IPS-15b (cell line): ENCODE measurements at regions not wholly inside any gene's neighbourhood (a gene's known extent, or its start where the extent isn't known, plus 50 kb on each side); places are given as distances from the start of the nearest gene placed in this dataset.

Experiments
- H3K27me3 ChIP-seq: one replicate; pipeline ENCODE4 v1.6.1; 2013; ENCODE audit warnings: low read length; ENCODE audit not compliant: control insufficient read depth, insufficient read depth
- H3K36me3 ChIP-seq: one replicate; pipeline ENCODE4 v1.6.1; 2013; ENCODE audit warnings: low read length; ENCODE audit not compliant: control insufficient read depth, insufficient read depth
- H3K4me1 ChIP-seq: one replicate; pipeline ENCODE4 v1.6.1; 2013; ENCODE audit warnings: mild to moderate bottlenecking, low read length; ENCODE audit not compliant: control insufficient read depth, insufficient read depth
- H3K4me3 ChIP-seq: one replicate; pipeline ENCODE4 v1.5.1; 2013; ENCODE audit warnings: low read depth, low read length
- H3K9ac ChIP-seq: one replicate; pipeline ENCODE4 v1.6.1; 2013; ENCODE audit warnings: low read depth, mild to moderate bottlenecking, low read length
- H3K9me3 ChIP-seq: one replicate; pipeline ENCODE4 v1.6.1; 2013; ENCODE audit warnings: mild to moderate bottlenecking, low read length; ENCODE audit not compliant: control insufficient read depth, insufficient read depth

DNA sequence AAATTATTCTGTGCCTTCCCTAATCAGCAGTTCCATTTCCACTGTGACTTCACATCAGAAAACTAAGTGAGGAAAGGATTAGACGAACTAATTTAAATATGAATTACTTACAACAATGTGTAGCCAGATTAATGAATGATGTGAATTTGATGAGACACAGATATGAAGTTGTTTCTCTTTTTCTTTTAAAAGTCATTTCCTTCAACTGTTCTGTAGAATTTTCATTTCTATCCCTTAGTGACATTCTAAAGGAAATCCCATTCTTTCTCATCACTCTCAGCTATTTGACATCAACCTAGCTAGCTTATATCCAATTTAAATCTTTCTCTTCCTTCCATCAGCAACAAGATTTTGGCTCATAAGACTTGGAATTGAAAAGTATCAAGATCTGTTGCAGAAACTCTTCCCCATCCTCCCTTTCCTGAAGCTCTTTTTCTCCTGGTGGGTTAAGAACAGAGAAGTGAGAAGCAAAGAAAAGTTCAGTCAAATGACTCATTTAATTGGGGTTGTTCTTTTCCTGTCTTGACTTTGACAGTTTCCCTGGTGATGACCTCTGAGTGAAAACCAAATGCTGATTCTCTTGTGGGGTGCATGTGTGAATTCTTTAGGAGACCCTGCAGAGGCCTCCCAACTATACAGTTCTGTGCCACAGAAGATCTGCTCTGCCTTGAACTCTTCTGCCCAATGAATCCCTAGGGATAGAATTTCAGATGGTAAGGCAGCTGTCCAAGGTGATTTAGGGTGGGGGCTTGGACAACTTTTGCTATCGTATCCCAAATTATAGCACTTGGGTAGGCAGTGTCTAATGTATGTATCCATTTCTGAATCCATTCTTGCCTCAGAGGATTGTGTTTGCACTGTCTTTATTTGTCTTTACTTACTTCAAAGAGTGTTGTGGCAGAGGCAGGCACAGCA lies 232.5 kb upstream of the GPRIN3 start:
- no peak overlapping the region for H3K4me3 ChIP-seq
- no peaks in the 10 kb centered on the region for H3K36me3 ChIP-seq
- H3K9ac ChIP-seq, result no peak overlapping the region
- no peaks in the 10 kb centered on the region for H3K9me3 ChIP-seq
- no peaks in the 10 kb centered on the region for H3K4me1 ChIP-seq
- H3K27me3 ChIP-seq, result no peaks in the 10 kb centered on the region

DNA sequence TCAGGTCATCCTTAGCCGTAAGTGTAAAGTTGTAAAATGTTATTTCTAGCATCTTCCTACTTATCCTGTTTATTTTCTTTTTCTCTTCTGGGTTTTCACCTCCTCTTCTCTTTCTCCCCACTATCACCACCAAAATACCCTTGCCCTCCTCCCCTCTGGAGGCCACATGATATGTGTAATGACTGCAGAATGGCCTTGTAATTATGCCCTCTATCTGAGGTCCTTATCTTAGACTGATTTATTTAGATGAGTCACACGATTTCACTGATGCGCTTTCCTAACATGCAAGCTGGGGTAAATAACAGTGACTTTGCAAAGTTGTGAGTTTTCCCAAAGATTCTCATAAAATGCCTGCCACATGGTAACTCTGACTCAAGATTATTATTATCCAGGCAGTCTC lies 231.8 kb upstream of the GPRIN3 start:
- no peaks in the 10 kb centered on the region for H3K36me3 ChIP-seq
- no peak overlapping the region for H3K4me3 ChIP-seq
- no peaks in the 10 kb centered on the region for H3K27me3 ChIP-seq
- H3K9ac ChIP-seq, result no peak overlapping the region
- H3K9me3 ChIP-seq, result no peaks in the 10 kb centered on the region
- H3K4me1 ChIP-seq, result no peaks in the 10 kb centered on the region

DNA sequence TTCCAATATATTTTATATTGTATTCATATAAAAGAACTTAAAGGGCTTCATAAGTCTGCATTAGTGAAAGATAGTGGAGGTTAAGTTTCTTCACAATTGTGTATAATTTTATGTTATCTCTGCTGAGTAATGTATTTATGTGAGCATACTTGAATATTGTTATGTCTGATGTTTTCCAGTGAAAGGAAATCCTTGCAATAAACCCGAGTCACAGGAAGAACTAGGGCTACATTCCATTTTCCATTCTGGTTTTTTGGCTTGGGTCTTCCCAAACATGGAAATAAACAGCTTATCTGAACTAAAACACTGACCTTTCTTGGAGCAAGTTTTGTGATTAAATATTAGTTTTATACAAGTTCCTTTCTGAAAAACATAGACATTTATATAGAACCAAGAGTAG lies 231.3 kb upstream of the GPRIN3 start:
- H3K9ac ChIP-seq, result no peak overlapping the region
- no peaks in the 10 kb centered on the region for H3K9me3 ChIP-seq
- H3K36me3 ChIP-seq, result no peaks in the 10 kb centered on the region
- H3K27me3 ChIP-seq, result no peaks in the 10 kb centered on the region
- no peak overlapping the region for H3K4me3 ChIP-seq
- H3K4me1 ChIP-seq, result no peaks in the 10 kb centered on the region

DNA sequence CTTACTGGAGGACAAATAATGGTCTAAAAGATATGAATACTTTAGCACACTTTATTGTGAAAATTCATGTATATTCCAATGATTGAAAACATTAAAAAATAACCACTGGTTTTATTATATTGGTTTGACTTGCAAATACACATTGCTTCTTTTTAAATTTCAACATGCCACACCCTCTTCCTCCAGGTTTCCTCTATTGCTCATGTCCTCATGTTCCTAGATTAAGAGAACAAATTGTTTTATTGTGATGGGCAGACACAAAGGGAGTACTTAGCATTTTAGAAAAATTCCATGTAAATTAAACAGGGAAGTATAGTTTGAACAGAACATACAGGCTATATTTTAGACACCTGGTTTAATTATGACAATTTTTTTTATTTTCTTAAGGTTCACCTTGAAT lies 230.6 kb upstream of the GPRIN3 start:
- no peaks in the 10 kb centered on the region for H3K9me3 ChIP-seq
- no peak overlapping the region for H3K9ac ChIP-seq
- H3K36me3 ChIP-seq, result no peaks in the 10 kb centered on the region
- H3K4me1 ChIP-seq, result no peaks in the 10 kb centered on the region
- H3K4me3 ChIP-seq, result no peak overlapping the region
- no peaks in the 10 kb centered on the region for H3K27me3 ChIP-seq

DNA sequence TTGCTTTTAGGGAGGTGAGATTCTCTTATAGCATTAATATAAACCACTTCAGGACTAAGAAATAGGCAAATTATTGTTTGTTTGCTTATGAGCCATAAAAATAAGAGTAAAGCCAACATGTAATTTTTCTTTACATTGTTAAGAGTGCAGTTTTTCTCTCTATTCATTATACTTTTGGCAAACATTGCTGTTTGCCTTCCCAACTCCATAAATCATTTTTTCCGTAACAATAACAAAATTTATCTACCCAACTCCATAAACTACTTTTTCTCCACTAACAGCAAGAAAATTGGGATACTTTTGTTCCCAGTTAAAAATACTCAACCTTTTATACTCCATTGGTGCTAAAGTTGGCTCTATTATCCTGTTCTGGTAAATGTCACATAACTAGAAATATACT lies 229.7 kb upstream of the GPRIN3 start:
- Histone ChIP-seq H3K36me3 (no peaks in the 10 kb centered on the region), H3K4me3 (no peak overlapping the region), H3K9me3 (no peaks in the 10 kb centered on the region), H3K9ac (no peak overlapping the region), H3K4me1 (no peaks in the 10 kb centered on the region), H3K27me3 (no peaks in the 10 kb centered on the region)

DNA sequence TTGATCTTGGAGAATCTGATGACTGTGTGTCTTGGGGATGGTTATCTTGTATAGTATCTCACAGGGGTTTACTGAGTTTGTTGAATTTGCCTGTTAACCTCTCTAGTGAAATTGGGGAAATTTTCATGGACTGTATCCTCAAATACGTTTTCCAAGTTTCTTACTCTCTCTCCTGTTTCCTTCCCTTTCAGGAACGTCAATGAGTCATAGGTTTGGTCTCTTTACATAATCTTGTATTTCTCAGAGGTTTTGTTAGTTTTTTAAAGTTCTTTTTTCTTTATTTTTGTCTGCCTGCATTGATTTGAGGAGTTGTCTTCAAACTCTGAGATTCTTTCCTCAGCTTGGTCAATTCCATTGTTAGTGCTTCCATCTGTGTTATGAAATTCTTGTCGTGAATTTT lies 227.7 kb upstream of the GPRIN3 start:
- H3K9ac ChIP-seq, result no peak overlapping the region
- H3K27me3 ChIP-seq, result no peaks in the 10 kb centered on the region
- no peaks in the 10 kb centered on the region for H3K9me3 ChIP-seq
- no peaks in the 10 kb centered on the region for H3K4me1 ChIP-seq
- no peak overlapping the region for H3K4me3 ChIP-seq
- H3K36me3 ChIP-seq, result no peaks in the 10 kb centered on the region

DNA sequence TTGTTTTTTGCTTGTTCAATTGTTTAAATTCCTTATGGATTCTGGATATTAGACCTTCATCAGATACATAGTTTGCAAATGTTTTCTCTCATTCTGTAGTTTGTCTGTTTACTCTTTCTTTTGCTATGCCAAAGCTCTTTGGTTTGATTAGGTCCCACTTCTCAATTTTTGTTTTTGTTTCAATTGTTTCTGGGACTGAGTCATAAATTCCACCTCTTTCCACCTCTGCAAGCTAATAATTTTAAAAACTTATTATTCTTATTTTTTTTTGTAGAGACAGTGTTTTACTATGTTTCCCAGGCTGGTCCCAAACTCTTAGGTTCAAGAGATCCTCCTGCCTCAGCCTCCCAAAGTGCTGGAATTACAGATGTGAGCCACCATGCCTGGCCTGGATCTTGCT lies 226.8 kb upstream of the GPRIN3 start:
- Histone ChIP-seq H3K9ac (no peak overlapping the region), H3K36me3 (no peaks in the 10 kb centered on the region), H3K9me3 (no peaks in the 10 kb centered on the region)

DNA sequence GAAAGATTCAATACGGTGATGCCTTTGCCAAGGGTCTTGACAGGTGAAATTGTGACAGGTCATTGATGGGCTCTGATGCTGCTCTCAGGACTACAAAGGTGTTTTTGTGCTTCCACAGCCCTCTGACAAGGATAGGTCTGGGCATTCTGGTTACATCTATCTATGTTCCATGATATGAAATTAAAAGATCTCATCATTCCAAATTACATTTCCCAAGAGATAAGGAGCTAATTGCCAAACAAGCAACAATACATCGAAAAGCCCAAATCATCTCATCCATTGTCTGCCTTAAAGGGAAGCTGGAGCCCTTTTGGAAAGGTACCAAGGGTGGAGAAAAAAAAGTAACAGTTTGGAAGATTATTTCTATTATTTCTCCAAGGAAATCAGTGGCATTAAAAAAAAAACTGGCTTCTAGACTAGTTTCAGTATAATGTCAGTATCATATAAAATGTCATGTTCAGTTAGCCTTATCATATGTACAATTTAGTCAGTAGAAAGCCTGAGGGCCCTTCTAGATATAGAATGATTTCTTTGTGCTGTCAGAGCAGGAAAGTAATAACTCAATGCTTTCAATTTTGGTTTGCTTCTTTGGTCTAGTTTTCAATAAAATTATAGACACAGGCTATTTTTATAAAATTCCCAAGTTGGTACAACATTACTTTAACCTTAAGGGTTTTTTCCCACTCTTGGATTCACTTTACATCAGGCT lies 224.5 kb upstream of the GPRIN3 start:
- Histone ChIP-seq H3K9me3 (no peaks in the 10 kb centered on the region), H3K9ac (no peak overlapping the region), H3K4me3 (no peak overlapping the region), H3K4me1 (no peaks in the 10 kb centered on the region), H3K36me3 (no peaks in the 10 kb centered on the region), H3K27me3 (no peaks in the 10 kb centered on the region)

More for the DNA sequence above, 226.8 kb upstream of the GPRIN3 start:
- Histone ChIP-seq H3K27me3 (no peaks in the 10 kb centered on the region), H3K4me1 (no peaks in the 10 kb centered on the region), H3K4me3 (no peak overlapping the region)

DNA sequence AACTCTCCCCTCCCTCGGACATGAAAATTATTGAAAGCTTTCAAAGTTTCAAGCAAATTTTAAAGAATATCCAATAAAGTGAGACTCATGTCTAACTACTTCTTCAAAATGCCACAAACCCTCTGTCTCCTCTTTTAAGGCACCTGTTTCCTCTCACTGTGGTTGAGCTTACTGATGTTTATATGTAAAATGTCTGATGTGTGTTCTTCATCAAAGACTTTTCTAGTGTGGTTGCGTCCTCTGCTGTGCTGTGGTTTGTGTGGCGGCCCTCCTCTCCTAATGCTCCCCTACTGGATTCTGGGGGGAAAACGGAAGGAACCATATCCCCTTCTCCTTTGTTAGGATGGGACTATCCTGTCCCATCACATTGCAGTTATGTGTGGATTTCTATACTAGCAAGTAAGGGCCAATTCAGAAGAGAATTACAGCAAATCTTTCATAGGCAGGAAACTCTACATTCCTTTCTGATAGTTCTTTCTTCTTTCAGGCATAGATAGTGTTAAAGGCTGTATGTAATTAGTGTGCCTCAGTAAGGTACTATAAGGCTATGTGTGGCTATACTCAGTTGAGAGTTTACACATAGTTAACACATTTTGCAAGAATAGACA lies 221.0 kb upstream of the GPRIN3 start:
- H3K27me3 ChIP-seq, result no peaks in the 10 kb centered on the region
- no peak overlapping the region for H3K9ac ChIP-seq
- no peaks in the 10 kb centered on the region for H3K4me1 ChIP-seq
- no peaks in the 10 kb centered on the region for H3K36me3 ChIP-seq
- H3K4me3 ChIP-seq, result no peak overlapping the region
- no peaks in the 10 kb centered on the region for H3K9me3 ChIP-seq

DNA sequence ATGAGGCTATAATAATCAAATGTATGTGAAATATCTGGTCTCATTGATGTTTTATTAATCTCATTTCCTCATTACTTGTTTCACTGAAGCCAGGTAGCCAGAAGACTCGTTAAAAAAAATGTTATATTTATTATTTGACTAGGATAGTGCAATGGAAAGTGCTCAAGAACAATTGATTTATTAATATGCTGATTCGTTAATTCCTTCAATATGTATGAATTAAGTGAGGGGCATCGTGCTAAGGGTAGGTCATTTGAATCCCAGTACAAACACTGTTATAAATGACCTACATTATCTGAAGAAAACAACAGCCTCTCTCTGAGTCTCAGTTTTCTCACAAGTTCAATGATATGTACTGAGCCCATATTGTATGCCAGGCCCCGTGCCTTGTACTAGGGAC lies 214.2 kb upstream of the GPRIN3 start:
- Histone ChIP-seq H3K4me1 (no peaks in the 10 kb centered on the region), H3K9me3 (no peaks in the 10 kb centered on the region), H3K4me3 (no peak overlapping the region), H3K9ac (no peak overlapping the region), H3K36me3 (no peaks in the 10 kb centered on the region), H3K27me3 (no peaks in the 10 kb centered on the region)

DNA sequence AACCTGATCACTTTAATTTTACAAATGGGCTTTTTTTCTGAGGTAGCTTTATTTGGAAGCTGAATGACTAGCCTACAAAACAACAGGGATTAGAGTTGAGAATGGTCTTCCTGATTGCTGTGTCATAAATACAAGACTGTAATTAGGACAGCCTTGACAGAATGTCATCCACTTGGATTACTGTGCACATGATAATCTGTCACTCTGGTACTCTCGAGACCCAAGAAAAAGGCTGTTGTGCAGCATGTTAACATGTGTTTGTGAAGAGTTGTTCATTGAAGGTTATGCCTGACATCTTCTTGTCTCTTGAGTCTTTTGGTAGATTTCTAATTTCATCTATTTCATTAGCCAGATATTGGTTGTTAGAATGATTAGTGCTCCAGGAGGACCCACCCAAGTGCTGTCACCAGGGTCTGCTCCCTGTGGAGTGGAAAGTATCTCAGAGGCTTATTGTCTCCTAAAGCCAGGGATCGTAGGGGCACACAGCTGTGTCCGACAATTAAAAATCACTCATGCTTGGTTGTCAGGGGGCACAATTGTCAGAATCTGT lies 212.2 kb upstream of the GPRIN3 start:
- Histone ChIP-seq H3K9me3 (no peaks in the 10 kb centered on the region), H3K36me3 (no peaks in the 10 kb centered on the region), H3K4me1 (no peaks in the 10 kb centered on the region), H3K4me3 (no peak overlapping the region), H3K9ac (no peak overlapping the region), H3K27me3 (no peaks in the 10 kb centered on the region)
